SK-N-MC (cell line): ENCODE measurements at regions not wholly inside any gene's neighbourhood (a gene's known extent, or its start where the extent isn't known, plus 50 kb on each side); places are given as distances from the start of the nearest gene placed in this dataset.

ENCODE experiments used
- EZH2 ChIP-seq: fragments of 200-600 bp; sonication (generic); IDR thresholded peaks from one replicate; pipeline ENCODE4 v1.6.1; 2017; ENCODE audit warnings: antibody characterized with exemption
- FOXP2 ChIP-seq: optimal IDR thresholded peaks from 2 replicates; pipeline ENCODE3; 2011; ENCODE audit warnings: mild to moderate bottlenecking, moderate library complexity; ENCODE audit not compliant: insufficient read depth; ENCODE audit errors: extremely low read length, control extremely low read depth

- TF ChIP-seq FOXP2, result no peak
- TF ChIP-seq EZH2, result no peak
These were observed 354.0 kb downstream of the NPR3 start for GRCh38 chr5:33065131-33065530.
